CD8-positive, alpha-beta memory T cell (primary cell): ENCODE measurements at regions not wholly inside any gene's neighbourhood (a gene's known extent, or its start where the extent isn't known, plus 50 kb on each side); places are given as distances from the start of the nearest gene placed in this dataset.
"Not testable (repeated sequence)": the region's sequence is repeated elsewhere in the genome, so short reads cannot be mapped to it uniquely, and the experiment has no call there.

Experiments
- CTCF ChIA-PET: fragments of 350-600 bp; sonication (Branson Sonifier 250); formaldehyde crosslinking; loops from one replicate; lab custom pipeline; 2021; ENCODE audit warnings: antibody characterized with exemption; lab: Charles Lee
- POLR2A ChIA-PET: fragments of 350-600 bp; sonication (Branson Sonifier 250); formaldehyde crosslinking; loops from one replicate; lab custom pipeline; 2021; ENCODE audit warnings: antibody characterized with exemption; lab: Charles Lee
- DNase-seq, 5 donors: peaks; one replicate each; pipeline versions ENCODE4 v3.0.0 to v3.0.0-alpha.2; 2020 to 2022; ENCODE audit warnings: mixed read lengths in 1 of 5
- H3K27ac ChIP-seq: one replicate; pipeline ENCODE4 v1.7.0; 2013; ENCODE audit warnings: low read depth, mild to moderate bottlenecking, low read length, moderate library complexity
- H3K27me3 ChIP-seq: 2 replicates; pipeline ENCODE4 v1.7.0; 2013; ENCODE audit warnings: low read length, mild to moderate bottlenecking; ENCODE audit not compliant: insufficient read depth, poor library complexity, severe bottlenecking
- H3K36me3 ChIP-seq: 2 replicates; pipeline ENCODE4 v1.7.0; 2013; ENCODE audit warnings: mild to moderate bottlenecking, low read length, moderate library complexity; ENCODE audit not compliant: insufficient read depth
- H3K4me1 ChIP-seq: 2 replicates; pipeline ENCODE4 v1.7.0; 2013; ENCODE audit warnings: mild to moderate bottlenecking, low read length, moderate library complexity; ENCODE audit not compliant: insufficient read depth
- H3K4me3 ChIP-seq: 2 replicates; pipeline ENCODE4 v1.7.0; 2013; ENCODE audit warnings: mild to moderate bottlenecking, low read length
- H3K9me3 ChIP-seq: 2 replicates; pipeline ENCODE4 v1.7.0; 2013; ENCODE audit warnings: mild to moderate bottlenecking, low read length
- H3K27ac Mint-ChIP-seq, 8 donors: one replicate each; pipeline ENCODE4 v1.8.0; 2020 to 2021; ENCODE audit warnings: mixed read lengths in 8 of 8, mild to moderate bottlenecking in 6 of 8, inconsistent platforms in 3 of 8, moderate library complexity in 3 of 8
- H3K27me3 Mint-ChIP-seq, 2 donors: one replicate each; pipeline ENCODE4 v1.8.0; 2020 to 2021; ENCODE audit warnings: mixed read lengths in 2 of 2, mild to moderate bottlenecking in 1 of 2, moderate library complexity in 1 of 2
- H3K36me3 Mint-ChIP-seq, 3 donors: one replicate each; pipeline ENCODE4 v1.8.0; 2020 to 2021; ENCODE audit warnings: mixed read lengths in 3 of 3, inconsistent platforms in 1 of 3, mild to moderate bottlenecking in 1 of 3
- H3K4me1 Mint-ChIP-seq, 3 donors: one replicate each; pipeline ENCODE4 v1.8.0; 2020 to 2021; ENCODE audit warnings: mixed read lengths in 3 of 3, inconsistent platforms in 1 of 3, mild to moderate bottlenecking in 1 of 3
- H3K4me3 Mint-ChIP-seq, 7 donors: one replicate each; pipeline ENCODE4 v1.8.0; 2020 to 2021; ENCODE audit warnings: mixed read lengths in 7 of 7, mild to moderate bottlenecking in 6 of 7, moderate library complexity in 4 of 7, inconsistent platforms in 2 of 7
- H3K9me3 Mint-ChIP-seq, 5 donors: one replicate each; pipeline ENCODE4 v1.8.0; 2020 to 2022; ENCODE audit warnings: mixed read lengths in 5 of 5, mild to moderate bottlenecking in 3 of 5, moderate library complexity in 2 of 5, inconsistent platforms in 1 of 5

DNA sequence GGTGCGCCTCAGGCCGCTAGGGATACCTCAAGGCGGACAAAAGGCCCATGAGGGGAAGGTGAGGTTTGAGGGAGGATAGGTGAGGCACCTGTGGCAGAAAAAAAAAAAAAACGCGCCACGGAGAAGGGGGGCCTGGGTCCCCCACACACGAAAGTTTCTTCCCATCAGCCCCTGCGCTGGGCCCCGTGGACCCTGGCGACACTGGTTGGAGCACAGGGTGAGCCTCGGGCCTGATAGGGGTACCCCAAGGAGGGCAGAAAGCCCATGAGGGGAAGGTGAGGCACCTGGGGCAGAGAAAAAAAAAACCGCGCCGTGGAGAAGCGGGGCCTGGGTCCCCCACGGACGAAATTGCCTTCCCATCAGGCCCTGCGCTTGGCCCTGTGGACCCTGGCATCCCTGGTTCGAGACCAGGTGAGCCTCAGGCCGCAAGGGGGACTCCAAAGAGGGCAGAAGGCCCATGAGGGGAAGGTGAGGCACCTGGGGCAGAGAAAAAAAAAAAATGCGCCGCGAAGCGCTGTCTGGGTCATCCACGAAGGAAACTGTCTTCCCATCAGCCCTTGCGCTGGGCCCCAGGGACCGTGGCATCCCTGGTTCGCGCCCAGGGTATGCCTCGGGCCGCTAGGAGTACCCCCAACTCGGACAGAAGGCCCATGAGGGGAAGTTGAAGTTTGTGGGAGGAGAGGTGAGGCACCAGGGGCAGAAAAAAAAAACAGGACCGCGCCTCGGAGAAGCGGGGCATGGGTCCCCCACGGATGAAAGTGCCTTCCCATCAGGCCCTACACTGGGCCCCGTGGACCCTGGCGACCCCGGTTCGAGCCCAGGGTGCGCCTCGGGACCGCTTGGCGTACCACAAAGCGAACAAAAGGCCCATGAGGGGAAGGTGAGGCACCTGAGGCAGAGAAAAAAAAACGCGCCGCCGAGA, 226.2 kb downstream of the CCDC74A start:
- H3K4me3 Mint-ChIP-seq, result no peak overlapping the region
- CTCF ChIA-PET, result no interaction called here
- no peaks in the 10 kb centered on the region for H3K27me3 ChIP-seq
- no peaks in the 10 kb centered on the region for H3K4me1 ChIP-seq
- no peak overlapping the region for H3K4me3 ChIP-seq
- no peak overlapping the region for H3K27ac Mint-ChIP-seq
- no peak for DNase-seq
- H3K9me3 Mint-ChIP-seq, result peaks cover 0 to 3% (median 0%) of the 10 kb centered on the region in 5 donors
- no peaks in the 10 kb centered on the region for H3K36me3 ChIP-seq
- no peaks in the 10 kb centered on the region for H3K9me3 ChIP-seq
- no peaks in the 10 kb centered on the region for H3K4me1 Mint-ChIP-seq
- POLR2A ChIA-PET, result no interaction called here
- no peaks in the 10 kb centered on the region for H3K36me3 Mint-ChIP-seq
- H3K27ac ChIP-seq, result no peak overlapping the region
- H3K27me3 Mint-ChIP-seq, result no peaks in the 10 kb centered on the region

- CTCF ChIA-PET, result no interaction called here
- no peaks in the 10 kb centered on the region for H3K27me3 ChIP-seq
- POLR2A ChIA-PET, result no interaction called here
- DNase-seq, result no peak
- Mint-ChIP-seq H3K27ac (no peak overlapping the region), H3K4me3 (no peak overlapping the region), H3K9me3 (peaks cover 0 to 3% (median 0%) of the 10 kb centered on the region in 5 donors), H3K27me3 (no peaks in the 10 kb centered on the region), H3K36me3 (no peaks in the 10 kb centered on the region), H3K4me1 (no peaks in the 10 kb centered on the region)
- H3K27ac ChIP-seq, result no peak overlapping the region
- no peaks in the 10 kb centered on the region for H3K9me3 ChIP-seq
- H3K36me3 ChIP-seq, result no peaks in the 10 kb centered on the region
- no peaks in the 10 kb centered on the region for H3K4me1 ChIP-seq
- H3K4me3 ChIP-seq, result no peak overlapping the region
These were observed 227.4 kb downstream of the CCDC74A start for GRCh38 chr2:131754929-131755720.

- Histone ChIP-seq H3K36me3 (no peaks in the 10 kb centered on the region), H3K9me3 (no peaks in the 10 kb centered on the region), H3K27ac (no peak overlapping the region), H3K27me3 (no peaks in the 10 kb centered on the region), H3K4me1 (no peaks in the 10 kb centered on the region), H3K4me3 (no peak overlapping the region)
- CTCF ChIA-PET, result no interaction called here
- Mint-ChIP-seq H3K4me1 (no peaks in the 10 kb centered on the region), H3K9me3 (peaks cover 0 to 3% (median 0%) of the 10 kb centered on the region in 5 donors), H3K4me3 (no peak overlapping the region), H3K27me3 (no peaks in the 10 kb centered on the region), H3K27ac (no peak overlapping the region), H3K36me3 (no peaks in the 10 kb centered on the region)
- POLR2A ChIA-PET, result no interaction called here
- DNase-seq, result no peak
These were observed 228.6 kb downstream of the CCDC74A start for GRCh38 chr2:131756141-131756907.

DNA sequence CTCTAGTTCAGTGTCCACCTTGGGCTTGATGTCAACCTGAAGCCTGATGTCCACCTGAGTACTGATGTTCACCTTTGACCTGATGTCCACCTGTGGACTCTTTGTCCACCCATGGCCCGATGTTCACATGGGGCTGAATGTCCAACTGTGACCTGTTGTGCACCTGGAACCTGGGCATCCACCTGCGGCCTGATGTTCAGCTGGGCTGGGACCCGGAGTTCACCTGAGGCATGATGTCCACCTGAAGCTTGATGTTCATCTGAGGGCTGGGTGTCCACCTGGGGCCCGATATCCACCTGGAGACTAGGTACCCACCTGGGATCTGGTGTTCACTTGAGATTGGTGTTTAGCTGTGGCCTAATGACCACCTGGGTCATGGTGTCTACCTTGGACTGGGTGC, 231.3 kb downstream of the CCDC74A start:
- H3K27ac Mint-ChIP-seq, H3K9me3 ChIP-seq, H3K4me1 Mint-ChIP-seq, H3K27ac ChIP-seq, H3K4me3 Mint-ChIP-seq, CTCF ChIA-PET, H3K27me3 Mint-ChIP-seq, POLR2A ChIA-PET, H3K27me3 ChIP-seq, H3K9me3 Mint-ChIP-seq, H3K36me3 ChIP-seq, DNase-seq, H3K36me3 Mint-ChIP-seq, H3K4me3 ChIP-seq, H3K4me1 ChIP-seq: not testable (repeated sequence)

DNA sequence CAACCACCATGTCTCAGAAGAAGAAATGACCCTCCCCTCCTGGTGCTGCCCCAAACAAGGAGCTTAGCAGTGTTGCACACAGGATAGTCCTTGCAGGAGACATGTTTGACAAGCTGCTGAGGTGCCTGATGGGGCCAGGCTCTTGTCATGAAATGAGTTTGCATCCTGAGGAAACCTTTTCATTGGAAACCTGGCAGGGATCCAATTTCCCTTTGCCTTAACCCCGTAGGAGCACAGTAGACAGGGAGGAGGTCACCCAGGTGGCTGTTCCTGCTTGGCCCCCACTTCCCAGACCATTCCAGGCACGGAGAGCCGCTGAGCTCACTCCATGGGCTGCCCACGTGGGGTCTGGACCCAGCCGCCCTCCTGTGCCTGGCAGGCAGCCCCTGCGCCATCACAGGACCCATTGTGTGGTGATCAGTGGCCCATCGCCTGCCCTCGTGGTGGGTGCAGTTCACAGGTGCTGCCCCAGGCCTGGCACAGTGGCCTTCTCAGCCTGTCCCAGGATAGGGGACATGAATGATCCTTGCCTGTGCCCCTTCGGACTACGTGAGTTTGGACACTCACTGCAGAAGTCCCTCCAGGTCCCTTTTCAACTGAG, 247.4 kb downstream of the CCDC74A start:
- DNase-seq, H3K27ac ChIP-seq, H3K4me1 ChIP-seq, H3K9me3 Mint-ChIP-seq, H3K27me3 Mint-ChIP-seq, H3K9me3 ChIP-seq, H3K4me3 Mint-ChIP-seq, H3K27me3 ChIP-seq, H3K36me3 ChIP-seq, H3K4me3 ChIP-seq, H3K27ac Mint-ChIP-seq, POLR2A ChIA-PET, H3K36me3 Mint-ChIP-seq, H3K4me1 Mint-ChIP-seq, CTCF ChIA-PET: not testable (repeated sequence)

DNA sequence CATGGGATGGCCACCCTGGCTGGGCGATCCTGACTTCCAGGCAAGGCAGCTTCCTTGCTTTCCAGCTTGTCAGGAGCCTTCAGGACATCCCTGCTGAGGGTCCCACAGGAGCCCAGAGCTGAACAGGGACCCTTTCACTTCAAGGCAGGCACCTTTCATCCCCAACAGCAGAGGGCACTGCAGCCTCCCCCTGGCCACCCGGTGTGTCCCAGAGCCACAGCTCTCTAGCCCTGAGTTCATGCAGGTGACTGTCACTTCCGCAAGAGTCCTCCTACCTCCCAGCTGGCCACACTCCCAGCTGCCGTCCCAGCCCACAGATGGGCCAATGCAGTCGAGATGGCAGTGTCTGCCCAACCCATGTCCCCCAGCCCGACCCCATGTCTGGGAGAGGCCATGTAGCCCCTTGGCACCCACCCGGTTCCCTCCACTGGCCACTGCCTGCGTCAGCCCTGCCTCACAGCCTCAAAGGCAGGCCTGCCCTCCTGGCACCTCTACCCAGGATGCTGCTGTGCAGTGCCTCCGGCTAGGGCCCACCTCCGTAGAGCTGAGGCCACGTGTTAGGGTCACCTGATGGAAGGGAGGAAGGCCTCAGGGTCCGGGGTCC, 248.3 kb downstream of the CCDC74A start:
- CTCF ChIA-PET, H3K27ac ChIP-seq, POLR2A ChIA-PET, H3K9me3 Mint-ChIP-seq, H3K27ac Mint-ChIP-seq, H3K36me3 ChIP-seq, DNase-seq, H3K36me3 Mint-ChIP-seq, H3K4me3 Mint-ChIP-seq, H3K4me3 ChIP-seq, H3K4me1 Mint-ChIP-seq, H3K4me1 ChIP-seq, H3K9me3 ChIP-seq, H3K27me3 ChIP-seq: not testable (repeated sequence)
- H3K27me3 Mint-ChIP-seq, result peaks cover 4 to 13% of the 10 kb centered on the region in 2 donors

DNA sequence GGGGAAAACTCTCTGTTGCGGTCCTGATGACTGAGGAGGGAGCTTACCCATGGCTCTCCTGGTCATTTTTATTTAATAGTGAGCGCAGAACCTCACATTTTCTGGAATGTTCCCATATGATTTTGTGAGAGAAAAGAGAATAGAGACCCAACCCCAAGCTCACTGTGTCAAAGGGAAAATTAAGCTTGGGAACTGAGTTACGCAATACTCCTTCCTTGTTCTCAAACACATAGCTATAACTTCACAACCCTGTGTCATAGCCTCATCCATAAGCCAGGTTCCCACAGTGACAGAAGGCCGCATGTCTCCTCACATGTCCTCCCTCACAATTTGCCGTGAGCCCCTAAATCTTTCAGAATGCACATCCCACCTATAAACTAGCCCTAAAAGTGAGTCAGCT, 252.8 kb downstream of the CCDC74A start:
- H3K36me3 ChIP-seq, H3K9me3 Mint-ChIP-seq, H3K27ac ChIP-seq, H3K4me1 ChIP-seq, H3K27me3 ChIP-seq, H3K36me3 Mint-ChIP-seq, H3K4me3 ChIP-seq, H3K9me3 ChIP-seq, H3K27ac Mint-ChIP-seq, H3K4me3 Mint-ChIP-seq, DNase-seq, H3K4me1 Mint-ChIP-seq, CTCF ChIA-PET, POLR2A ChIA-PET: not testable (repeated sequence)
- H3K27me3 Mint-ChIP-seq, result peaks cover 7 to 20% of the 10 kb centered on the region in 2 donors
